Breast epithelium (tissue), 3 donors: ENCODE measurements at regions not wholly inside any gene's neighbourhood (a gene's known extent, or its start where the extent isn't known, plus 50 kb on each side); places are given as distances from the start of the nearest gene placed in this dataset.

Experiments
- POLR2A ChIP-seq: fragments of 450-650 bp; IDR thresholded peaks from one replicate; pipeline ENCODE4 v1.6.1; 2016; ENCODE audit warnings: antibody characterized with exemption, mild to moderate bottlenecking, moderate library complexity
- POLR2AphosphoS5 ChIP-seq, 3 donors: sonication (generic); formaldehyde crosslinking; IDR thresholded peaks; one replicate each; pipeline ENCODE4 v1.6.1; 2017; ENCODE audit warnings: antibody characterized with exemption in 3 of 3
- TF ChIP-seq, protein P1 (sequence below), 3 donors: fragments of 450-650 bp; IDR thresholded peaks; one replicate each; pipeline ENCODE4 v1.5.1; 2016 to 2017; ENCODE audit warnings: antibody characterized with exemption in 3 of 3, mild to moderate bottlenecking in 3 of 3, moderate library complexity in 3 of 3

DNA sequence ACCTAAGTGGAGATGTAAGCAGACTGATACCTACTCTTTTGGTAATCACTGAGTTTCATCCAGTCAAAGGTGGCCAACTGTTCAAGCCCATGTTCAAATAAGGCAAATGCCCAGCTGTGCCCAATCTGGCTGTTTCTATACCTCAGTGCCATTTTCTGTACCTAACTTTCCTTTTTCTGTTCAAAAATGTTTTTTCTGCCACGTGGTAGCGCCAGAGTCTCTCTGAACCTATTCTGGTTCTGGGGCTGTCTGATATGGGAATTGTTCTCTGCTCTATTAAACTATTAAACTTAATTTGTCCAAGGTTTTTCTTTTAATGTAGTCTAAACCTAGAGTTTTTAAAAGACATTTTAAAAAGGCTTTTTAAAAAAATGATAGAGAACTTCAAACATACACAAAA, 391.2 kb downstream of the NOVA1 start:
- TF ChIP-seq POLR2A: no peak
- TF ChIP-seq, protein P1, sequence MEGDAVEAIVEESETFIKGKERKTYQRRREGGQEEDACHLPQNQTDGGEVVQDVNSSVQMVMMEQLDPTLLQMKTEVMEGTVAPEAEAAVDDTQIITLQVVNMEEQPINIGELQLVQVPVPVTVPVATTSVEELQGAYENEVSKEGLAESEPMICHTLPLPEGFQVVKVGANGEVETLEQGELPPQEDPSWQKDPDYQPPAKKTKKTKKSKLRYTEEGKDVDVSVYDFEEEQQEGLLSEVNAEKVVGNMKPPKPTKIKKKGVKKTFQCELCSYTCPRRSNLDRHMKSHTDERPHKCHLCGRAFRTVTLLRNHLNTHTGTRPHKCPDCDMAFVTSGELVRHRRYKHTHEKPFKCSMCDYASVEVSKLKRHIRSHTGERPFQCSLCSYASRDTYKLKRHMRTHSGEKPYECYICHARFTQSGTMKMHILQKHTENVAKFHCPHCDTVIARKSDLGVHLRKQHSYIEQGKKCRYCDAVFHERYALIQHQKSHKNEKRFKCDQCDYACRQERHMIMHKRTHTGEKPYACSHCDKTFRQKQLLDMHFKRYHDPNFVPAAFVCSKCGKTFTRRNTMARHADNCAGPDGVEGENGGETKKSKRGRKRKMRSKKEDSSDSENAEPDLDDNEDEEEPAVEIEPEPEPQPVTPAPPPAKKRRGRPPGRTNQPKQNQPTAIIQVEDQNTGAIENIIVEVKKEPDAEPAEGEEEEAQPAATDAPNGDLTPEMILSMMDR (IDR thresholded peaks at IDR 0.05): no peak
- no peak for TF ChIP-seq POLR2AphosphoS5 (IDR thresholded peaks at IDR 0.05)
